ENCODE measurements at regions not wholly inside any gene's neighbourhood (a gene's known extent, or its start where the extent isn't known, plus 50 kb on each side); places are given as distances from the start of the nearest gene placed in this dataset.

GRCh38 chr12:94079566-94080340 lies 68.6 kb upstream of the PLXNC1 start:
- TF ChIP-seq POLR2A (IDR thresholded peaks at IDR 0.05) (no peak), POLR2AphosphoS5 (IDR thresholded peaks at IDR 0.05) (no peak), EP300 (IDR thresholded peaks at IDR 0.05) (no peak)

Data from sigmoid colon (tissue), 4 donors.